Epithelial cell of prostate (primary cell): ENCODE measurements at regions not wholly inside any gene's neighbourhood (a gene's known extent, or its start where the extent isn't known, plus 50 kb on each side); places are given as distances from the start of the nearest gene placed in this dataset.

Experiments
- DNase-seq: peaks from one replicate; pipeline ENCODE4 v3.0.0-alpha.2; 2011; ENCODE audit warnings: low read depth, low spot score
- H3K27ac ChIP-seq: fragments of 450-650 bp; 2 replicates; pipeline ENCODE4 v1.5.1; 2017; ENCODE audit warnings: mild to moderate bottlenecking

DNA sequence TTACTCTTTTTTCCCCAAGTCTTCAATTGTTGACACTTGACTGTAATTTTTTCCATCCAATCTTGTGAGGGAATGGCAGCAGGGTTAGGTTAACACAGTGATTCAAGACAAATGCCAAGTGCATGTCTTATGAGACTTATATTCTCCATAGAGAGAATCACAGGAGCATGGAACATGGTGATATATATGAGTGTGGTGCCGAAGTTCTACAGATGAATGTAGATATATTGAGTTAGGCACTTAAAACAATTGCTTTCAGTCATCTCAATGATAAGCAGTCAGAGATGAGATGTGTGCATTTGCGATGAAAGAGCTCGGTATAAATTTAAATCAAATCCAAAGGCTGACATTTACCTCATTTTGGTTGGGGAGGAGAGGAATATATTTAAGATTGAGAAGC is 211.2 kb downstream of the CDH10 start:
- no peak overlapping the region for H3K27ac ChIP-seq
- DNase-seq = no peak
